ENCODE measurements at regions not wholly inside any gene's neighbourhood (a gene's known extent, or its start where the extent isn't known, plus 50 kb on each side); places are given as distances from the start of the nearest gene placed in this dataset.

DNA sequence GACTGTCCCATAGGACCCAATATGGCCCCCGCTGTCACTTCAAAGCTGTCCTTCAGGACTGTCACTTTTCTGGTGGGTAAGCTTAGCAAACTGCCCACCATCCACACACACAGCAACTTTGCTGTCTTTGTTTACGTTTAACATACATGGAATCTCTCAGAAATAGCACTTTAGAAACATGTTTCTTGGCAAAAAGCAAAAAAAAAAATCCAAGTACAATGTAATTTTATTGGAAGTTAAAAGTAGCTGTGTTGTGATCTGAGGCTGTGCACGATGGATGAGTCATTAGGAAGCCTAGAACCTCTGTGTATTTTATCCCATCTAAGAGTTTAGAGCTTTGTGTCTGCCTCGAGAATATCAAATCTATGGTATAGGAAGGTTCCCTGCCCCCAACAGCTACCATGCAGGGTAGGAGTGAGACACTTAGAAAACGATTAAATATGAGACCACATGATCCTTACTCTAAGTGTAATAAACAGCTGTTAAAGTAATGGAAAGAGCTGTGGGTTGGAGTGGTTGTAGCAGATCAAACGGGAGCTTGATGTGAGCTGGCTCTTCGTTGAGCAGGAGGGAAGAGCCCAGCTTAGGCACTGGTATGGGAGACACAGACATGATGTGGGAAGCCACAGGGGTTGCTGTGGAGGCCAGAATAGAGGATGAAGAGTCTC, 119.5 kb downstream of the PLEKHG1 start:
- Histone ChIP-seq H3K79me2 (ENCODE audit: low read length) (no peaks in the 10 kb centered on the region), H4K20me1 (ENCODE audit: insufficient read depth, low read length) (no peaks in the 10 kb centered on the region)

DNA sequence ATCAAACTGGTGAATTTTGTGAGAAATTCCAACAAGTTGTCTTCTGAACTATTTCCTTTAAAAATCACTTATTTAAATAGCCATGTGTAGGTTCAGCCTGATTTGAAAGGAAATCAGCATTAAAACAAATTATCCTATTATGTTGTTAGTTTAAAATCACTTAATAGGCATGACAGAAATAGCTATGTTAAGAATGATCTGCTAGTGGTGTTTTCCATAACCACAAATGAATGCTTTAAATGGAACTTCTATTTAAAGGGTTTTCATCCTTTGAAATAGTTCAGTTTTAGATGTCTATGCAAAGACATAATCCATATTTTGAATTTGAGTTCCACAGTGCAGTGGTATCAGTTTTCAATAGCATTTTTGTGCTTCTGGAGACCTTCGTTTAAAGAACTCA, 120.1 kb downstream of the PLEKHG1 start:
- no peak for DNase-seq
- Histone ChIP-seq H3K79me2 (ENCODE audit: low read length) (no peaks in the 10 kb centered on the region), H3K4me3 (ENCODE audit: low read length) (no peak overlapping the region), H3K27me3 (replicated peaks; ENCODE audit: insufficient read depth, low read length) (no peaks in the 10 kb centered on the region), H3K4me2 (ENCODE audit: low read depth, low read length) (no peak overlapping the region), H3F3A (ENCODE audit: insufficient read depth, low read length) (no peaks in the 10 kb centered on the region), H3K27ac (ENCODE audit: low read length) (no peak overlapping the region), H3K9me2 (replicated peaks; ENCODE audit: insufficient read depth, low read length) (no peaks in the 10 kb centered on the region), H3K4me1 (ENCODE audit: low read length) (no peaks in the 10 kb centered on the region), H4K20me1 (ENCODE audit: insufficient read depth, low read length) (no peaks in the 10 kb centered on the region), H3K9ac (ENCODE audit: low read length) (no peak overlapping the region), H2AFZ (ENCODE audit: low read length) (no peak overlapping the region), H3K9me3 (replicated peaks; ENCODE audit: insufficient read depth, low read length) (no peaks in the 10 kb centered on the region), H3K36me3 (replicated peaks; ENCODE audit: insufficient read depth, low read length) (no peaks in the 10 kb centered on the region)
- no peak for TF ChIP-seq EZH2phosphoT487 (IDR thresholded peaks at IDR 0.05; ENCODE audit: low read length)
- TF ChIP-seq, protein P1, sequence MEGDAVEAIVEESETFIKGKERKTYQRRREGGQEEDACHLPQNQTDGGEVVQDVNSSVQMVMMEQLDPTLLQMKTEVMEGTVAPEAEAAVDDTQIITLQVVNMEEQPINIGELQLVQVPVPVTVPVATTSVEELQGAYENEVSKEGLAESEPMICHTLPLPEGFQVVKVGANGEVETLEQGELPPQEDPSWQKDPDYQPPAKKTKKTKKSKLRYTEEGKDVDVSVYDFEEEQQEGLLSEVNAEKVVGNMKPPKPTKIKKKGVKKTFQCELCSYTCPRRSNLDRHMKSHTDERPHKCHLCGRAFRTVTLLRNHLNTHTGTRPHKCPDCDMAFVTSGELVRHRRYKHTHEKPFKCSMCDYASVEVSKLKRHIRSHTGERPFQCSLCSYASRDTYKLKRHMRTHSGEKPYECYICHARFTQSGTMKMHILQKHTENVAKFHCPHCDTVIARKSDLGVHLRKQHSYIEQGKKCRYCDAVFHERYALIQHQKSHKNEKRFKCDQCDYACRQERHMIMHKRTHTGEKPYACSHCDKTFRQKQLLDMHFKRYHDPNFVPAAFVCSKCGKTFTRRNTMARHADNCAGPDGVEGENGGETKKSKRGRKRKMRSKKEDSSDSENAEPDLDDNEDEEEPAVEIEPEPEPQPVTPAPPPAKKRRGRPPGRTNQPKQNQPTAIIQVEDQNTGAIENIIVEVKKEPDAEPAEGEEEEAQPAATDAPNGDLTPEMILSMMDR (IDR thresholded peaks at IDR 0.05; ENCODE audit: low read length), result no peak
- no peak for TF ChIP-seq EZH2 (optimal IDR thresholded peaks at IDR 0.05; ENCODE audit: low read depth, low read length)

More for the DNA sequence above, 119.5 kb downstream of the PLEKHG1 start:
- H3K9ac ChIP-seq (ENCODE audit: low read length), result no peak overlapping the region
- no peak for TF ChIP-seq EZH2 (optimal IDR thresholded peaks at IDR 0.05; ENCODE audit: low read depth, low read length)
- TF ChIP-seq EZH2phosphoT487 (IDR thresholded peaks at IDR 0.05; ENCODE audit: low read length), result no peak
- no peaks in the 10 kb centered on the region for H3K9me2 ChIP-seq (replicated peaks; ENCODE audit: insufficient read depth, low read length)
- H3K36me3 ChIP-seq (replicated peaks; ENCODE audit: insufficient read depth, low read length), result no peaks in the 10 kb centered on the region
- H3K27ac ChIP-seq (ENCODE audit: low read length), result no peak overlapping the region
- DNase-seq, result no peak
- H3K4me2 ChIP-seq (ENCODE audit: low read depth, low read length), result no peak overlapping the region
- no peaks in the 10 kb centered on the region for H3K9me3 ChIP-seq (replicated peaks; ENCODE audit: insufficient read depth, low read length)
- H3F3A ChIP-seq (ENCODE audit: insufficient read depth, low read length), result no peaks in the 10 kb centered on the region
- no peaks in the 10 kb centered on the region for H3K27me3 ChIP-seq (replicated peaks; ENCODE audit: insufficient read depth, low read length)
- no peak overlapping the region for H2AFZ ChIP-seq (ENCODE audit: low read length)
- no peak overlapping the region for H3K4me3 ChIP-seq (ENCODE audit: low read length)
- H3K4me1 ChIP-seq (ENCODE audit: low read length), result no peaks in the 10 kb centered on the region

DNA sequence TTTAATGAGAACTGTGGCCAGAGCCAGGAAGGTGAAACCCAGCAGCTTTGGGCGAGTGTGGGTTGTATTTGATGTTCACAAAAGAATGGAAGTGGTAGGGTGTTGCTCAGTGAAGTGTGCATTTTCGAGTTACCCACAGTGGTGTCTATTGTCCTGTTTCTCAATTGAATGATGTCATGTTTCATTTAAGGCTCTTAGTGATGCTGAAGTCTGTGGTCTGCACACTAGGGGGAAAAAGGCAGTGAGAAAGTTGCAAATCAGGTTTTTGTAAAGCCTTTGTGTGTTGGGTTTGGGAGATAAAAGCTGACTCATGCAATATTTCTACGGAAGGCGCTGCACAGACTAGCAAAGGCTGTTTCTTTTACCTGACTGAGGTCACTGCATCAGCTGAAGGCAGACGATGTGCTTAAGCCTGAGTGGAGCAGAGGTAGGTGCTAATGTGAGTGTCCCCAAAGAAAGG, 121.1 kb downstream of the PLEKHG1 start:
- Histone ChIP-seq H3K36me3 (replicated peaks; ENCODE audit: insufficient read depth, low read length) (no peaks in the 10 kb centered on the region), H3K4me2 (ENCODE audit: low read depth, low read length) (no peak overlapping the region), H4K20me1 (ENCODE audit: insufficient read depth, low read length) (no peaks in the 10 kb centered on the region), H3K79me2 (ENCODE audit: low read length) (no peaks in the 10 kb centered on the region), H3K9me2 (replicated peaks; ENCODE audit: insufficient read depth, low read length) (no peaks in the 10 kb centered on the region), H3K9ac (ENCODE audit: low read length) (no peak overlapping the region), H3F3A (ENCODE audit: insufficient read depth, low read length) (no peaks in the 10 kb centered on the region), H3K4me3 (ENCODE audit: low read length) (no peak overlapping the region), H3K27ac (ENCODE audit: low read length) (no peak overlapping the region), H3K4me1 (ENCODE audit: low read length) (no peaks in the 10 kb centered on the region), H2AFZ (ENCODE audit: low read length) (no peak overlapping the region), H3K9me3 (replicated peaks; ENCODE audit: insufficient read depth, low read length) (no peaks in the 10 kb centered on the region), H3K27me3 (replicated peaks; ENCODE audit: insufficient read depth, low read length) (no peaks in the 10 kb centered on the region)
- TF ChIP-seq, protein P1 (IDR thresholded peaks at IDR 0.05; ENCODE audit: low read length), result no peak
- TF ChIP-seq EZH2 (optimal IDR thresholded peaks at IDR 0.05; ENCODE audit: low read depth, low read length), result no peak
- DNase-seq, result peak; percentile 65
